ENCODE measurements at regions not wholly inside any gene's neighbourhood (a gene's known extent, or its start where the extent isn't known, plus 50 kb on each side); places are given as distances from the start of the nearest gene placed in this dataset.

GRCh38 chr18:21972281-21972680 lies 197.1 kb upstream of the GATA6 start:
- TF ChIP-seq, protein P1, sequence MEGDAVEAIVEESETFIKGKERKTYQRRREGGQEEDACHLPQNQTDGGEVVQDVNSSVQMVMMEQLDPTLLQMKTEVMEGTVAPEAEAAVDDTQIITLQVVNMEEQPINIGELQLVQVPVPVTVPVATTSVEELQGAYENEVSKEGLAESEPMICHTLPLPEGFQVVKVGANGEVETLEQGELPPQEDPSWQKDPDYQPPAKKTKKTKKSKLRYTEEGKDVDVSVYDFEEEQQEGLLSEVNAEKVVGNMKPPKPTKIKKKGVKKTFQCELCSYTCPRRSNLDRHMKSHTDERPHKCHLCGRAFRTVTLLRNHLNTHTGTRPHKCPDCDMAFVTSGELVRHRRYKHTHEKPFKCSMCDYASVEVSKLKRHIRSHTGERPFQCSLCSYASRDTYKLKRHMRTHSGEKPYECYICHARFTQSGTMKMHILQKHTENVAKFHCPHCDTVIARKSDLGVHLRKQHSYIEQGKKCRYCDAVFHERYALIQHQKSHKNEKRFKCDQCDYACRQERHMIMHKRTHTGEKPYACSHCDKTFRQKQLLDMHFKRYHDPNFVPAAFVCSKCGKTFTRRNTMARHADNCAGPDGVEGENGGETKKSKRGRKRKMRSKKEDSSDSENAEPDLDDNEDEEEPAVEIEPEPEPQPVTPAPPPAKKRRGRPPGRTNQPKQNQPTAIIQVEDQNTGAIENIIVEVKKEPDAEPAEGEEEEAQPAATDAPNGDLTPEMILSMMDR (IDR thresholded peaks at IDR 0.05; ENCODE audit: extremely low read depth in 1 of 2, insufficient read depth in 1 of 2, low read depth in 1 of 2, low read length in 2 of 2), result no peak
- no peak for TF ChIP-seq POLR2AphosphoS5 (IDR thresholded peaks at IDR 0.05; ENCODE audit: insufficient read depth, low read depth, low read length)
- no peak for TF ChIP-seq POLR2A (IDR thresholded peaks at IDR 0.05; ENCODE audit: low read depth, low read length)
- TF ChIP-seq MYC (IDR thresholded peaks at IDR 0.05; ENCODE audit: low read depth, low read length), result no peak
- no peak for TF ChIP-seq EZH2 (IDR thresholded peaks at IDR 0.05; ENCODE audit: borderline replicate concordance, low read depth, low read length, severe bottlenecking)

Data from endothelial cell of umbilical vein (primary cell).